A673 (cell line): ENCODE measurements at regions not wholly inside any gene's neighbourhood (a gene's known extent, or its start where the extent isn't known, plus 50 kb on each side); places are given as distances from the start of the nearest gene placed in this dataset.

ENCODE experiments used
- BruUV-seq: library from RNA; stranded (reverse); fragments of 400-500 nt; replicated peaks from 2 replicates; lab custom pipeline; 2021; lab: Mats Ljungman, UMichigan
- CTCF ChIA-PET: fragments of 300-600 bp; sonication (Branson Sonifier 250); formaldehyde crosslinking; loops from one replicate; lab custom pipeline; 2022; ENCODE audit warnings: antibody characterized with exemption; lab: Charles Lee
- POLR2A ChIA-PET: fragments of 300-600 bp; sonication (Branson Sonifier 250); formaldehyde crosslinking; loops from one replicate; lab custom pipeline; 2022; ENCODE audit warnings: antibody characterized with exemption; ENCODE audit not compliant: low non-redundant PET; lab: Charles Lee
- DNase-seq: peaks from one replicate; pipeline ENCODE4 v3.0.0-alpha.2; 2015; ENCODE audit warnings: low spot score
- H3K27ac ChIP-seq: fragments of 200-600 bp; sonication (generic); 2 replicates; pipeline ENCODE4 v1.5.1; 2016; ENCODE audit warnings: mixed run types, low read depth, mild to moderate bottlenecking, mixed read lengths, antibody characterized with exemption, low read length; ENCODE audit not compliant: poor library complexity, severe bottlenecking
- H3K27me3 ChIP-seq: fragments of 200-600 bp; sonication (generic); replicated peaks from 2 replicates; pipeline ENCODE4 v1.6.1; 2017; ENCODE audit warnings: mixed run types, low read depth, mild to moderate bottlenecking, mixed read lengths, antibody characterized with exemption, low read length; ENCODE audit not compliant: insufficient read depth, poor library complexity
- H3K36me3 ChIP-seq: fragments of 200-600 bp; sonication (generic); 2 replicates; pipeline ENCODE4 v1.6.1; 2016; ENCODE audit warnings: mixed run types, mild to moderate bottlenecking, mixed read lengths, antibody characterized with exemption, low read length; ENCODE audit not compliant: insufficient read depth, poor library complexity, severe bottlenecking
- H3K4me1 ChIP-seq: fragments of 200-600 bp; sonication (generic); 2 replicates; pipeline ENCODE4 v1.6.1; 2017; ENCODE audit warnings: mixed run types, mild to moderate bottlenecking, mixed read lengths, antibody characterized with exemption, low read length; ENCODE audit not compliant: insufficient read depth, poor library complexity, severe bottlenecking
- H3K4me3 ChIP-seq: fragments of 200-600 bp; sonication (generic); 2 replicates; pipeline ENCODE4 v1.5.1; 2016; ENCODE audit warnings: low read depth, mixed run types, mild to moderate bottlenecking, mixed read lengths, low read length; ENCODE audit not compliant: poor library complexity, severe bottlenecking
- H3K9me3 ChIP-seq: fragments of 200-600 bp; sonication (generic); 2 replicates; pipeline ENCODE4 v1.6.1; 2016; ENCODE audit warnings: mixed run types, low read depth, mild to moderate bottlenecking, mixed read lengths, antibody characterized with exemption, low read length; ENCODE audit not compliant: poor library complexity, severe bottlenecking
- EZH2 ChIP-seq: fragments of 200-600 bp; sonication (generic); IDR thresholded peaks from 2 replicates; pipeline ENCODE4 v1.6.1; 2017; ENCODE audit warnings: borderline replicate concordance, low read depth, mild to moderate bottlenecking, mixed read lengths, antibody characterized with exemption, low read length; ENCODE audit not compliant: poor library complexity, severe bottlenecking
- intact Hi-C: fragments of 100-400 bp; cut with micrococcal nuclease; formaldehyde crosslinking; loops from one replicate; pipeline ENCODE4 v1.10.0; 2022; ENCODE audit not compliant: unreplicated experiment
- TF ChIP-seq, protein P1 (sequence below): fragments of 300-800, 200-600 bp; sonication (generic); conservative IDR thresholded peaks from 2 replicates; pipeline ENCODE4 v1.5.1; 2017; ENCODE audit warnings: low read depth, mild to moderate bottlenecking, antibody characterized with exemption, low read length, moderate library complexity, mixed read lengths

DNA sequence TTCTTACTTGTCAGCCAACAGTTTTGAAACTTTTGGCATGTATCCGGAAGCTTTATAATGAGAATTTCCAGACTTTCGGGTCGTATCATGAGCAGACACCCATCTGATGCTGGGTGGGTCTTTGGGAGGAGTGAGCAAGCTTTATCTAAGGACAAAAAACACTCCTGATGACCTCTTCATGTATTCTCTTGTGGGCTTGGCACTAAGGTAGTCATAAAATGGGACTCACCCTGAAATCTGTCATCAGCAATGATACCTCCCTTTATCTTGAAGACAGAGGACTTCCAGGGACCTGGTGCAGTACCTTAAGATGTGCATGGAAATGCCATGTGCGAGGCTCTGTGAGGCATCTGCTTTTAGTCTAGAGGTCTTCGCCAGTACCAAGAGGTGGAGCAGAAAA is 346.3 kb upstream of the PPARGC1A start:
- ChIA-PET CTCF (no interaction called here), POLR2A (no interaction called here)
- Histone ChIP-seq H3K9me3 (no peaks in the 10 kb centered on the region), H3K27ac (no peak overlapping the region), H3K36me3 (no peaks in the 10 kb centered on the region), H3K4me3 (no peak overlapping the region), H3K27me3 (peaks cover 7% of the 10 kb centered on the region), H3K4me1 (no peaks in the 10 kb centered on the region)
- no peak for TF ChIP-seq EZH2
- TF ChIP-seq, protein P1, sequence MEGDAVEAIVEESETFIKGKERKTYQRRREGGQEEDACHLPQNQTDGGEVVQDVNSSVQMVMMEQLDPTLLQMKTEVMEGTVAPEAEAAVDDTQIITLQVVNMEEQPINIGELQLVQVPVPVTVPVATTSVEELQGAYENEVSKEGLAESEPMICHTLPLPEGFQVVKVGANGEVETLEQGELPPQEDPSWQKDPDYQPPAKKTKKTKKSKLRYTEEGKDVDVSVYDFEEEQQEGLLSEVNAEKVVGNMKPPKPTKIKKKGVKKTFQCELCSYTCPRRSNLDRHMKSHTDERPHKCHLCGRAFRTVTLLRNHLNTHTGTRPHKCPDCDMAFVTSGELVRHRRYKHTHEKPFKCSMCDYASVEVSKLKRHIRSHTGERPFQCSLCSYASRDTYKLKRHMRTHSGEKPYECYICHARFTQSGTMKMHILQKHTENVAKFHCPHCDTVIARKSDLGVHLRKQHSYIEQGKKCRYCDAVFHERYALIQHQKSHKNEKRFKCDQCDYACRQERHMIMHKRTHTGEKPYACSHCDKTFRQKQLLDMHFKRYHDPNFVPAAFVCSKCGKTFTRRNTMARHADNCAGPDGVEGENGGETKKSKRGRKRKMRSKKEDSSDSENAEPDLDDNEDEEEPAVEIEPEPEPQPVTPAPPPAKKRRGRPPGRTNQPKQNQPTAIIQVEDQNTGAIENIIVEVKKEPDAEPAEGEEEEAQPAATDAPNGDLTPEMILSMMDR = no peak
- no peak for DNase-seq
- intact Hi-C loops = no loop called here
- BruUV-seq = no TSS peak

- Histone ChIP-seq H3K27ac (no peak overlapping the region), H3K4me3 (no peak overlapping the region), H3K9me3 (no peaks in the 10 kb centered on the region), H3K27me3 (peaks cover 9% of the 10 kb centered on the region), H3K36me3 (no peaks in the 10 kb centered on the region), H3K4me1 (no peaks in the 10 kb centered on the region)
- no peak for DNase-seq
- ChIA-PET POLR2A (no interaction called here), CTCF (no interaction called here)
- intact Hi-C loops = no loop called here
- TF ChIP-seq, protein P1 = no peak
- no peak for TF ChIP-seq EZH2
- no TSS peak for BruUV-seq
Observed at GRCh38 chr4:24235618-24236017, 345.8 kb upstream of the PPARGC1A start.

GRCh38 chr4:24234288-24234848 is 344.5 kb upstream of the PPARGC1A start:
- no peaks in the 10 kb centered on the region for H3K36me3 ChIP-seq
- no TSS peak for BruUV-seq
- ChIA-PET POLR2A (no interaction called here), CTCF (no interaction called here)
- no peak overlapping the region for H3K4me3 ChIP-seq
- no peaks in the 10 kb centered on the region for H3K4me1 ChIP-seq
- intact Hi-C loops = no loop called here
- DNase-seq = no peak
- H3K9me3 ChIP-seq = no peaks in the 10 kb centered on the region
- no peak overlapping the region for H3K27ac ChIP-seq
- TF ChIP-seq EZH2 = no peak
- TF ChIP-seq, protein P1 = no peak
- peaks cover 16% of the 10 kb centered on the region for H3K27me3 ChIP-seq
